CD14-positive monocyte (primary cell): ENCODE measurements at regions not wholly inside any gene's neighbourhood (a gene's known extent, or its start where the extent isn't known, plus 50 kb on each side); places are given as distances from the start of the nearest gene placed in this dataset.
"Not testable (repeated sequence)": the region's sequence is repeated elsewhere in the genome, so short reads cannot be mapped to it uniquely, and the experiment has no call there.

Source experiments
- DNase-seq, 3 donors: peaks; one replicate each; pipeline ENCODE4 v3.0.0-alpha.2; 2011 to 2022
- H2AFZ ChIP-seq: 2 replicates; pipeline ENCODE4 v1.6.0; 2012; ENCODE audit warnings: mild to moderate bottlenecking, low read depth, low read length, inconsistent platforms; ENCODE audit not compliant: insufficient read depth, poor library complexity, severe bottlenecking
- H3K27ac ChIP-seq, 2 donors: 1 replicate in 1 of 2; 2 replicates in 1 of 2; pipeline ENCODE4 v1.5.1; 2012 to 2013; ENCODE audit warnings: low read length in 2 of 2, control low read depth in 1 of 2, inconsistent platforms in 1 of 2, low read depth in 1 of 2, mild to moderate bottlenecking in 1 of 2
- H3K27me3 ChIP-seq, 2 donors: one replicate each; pipeline versions ENCODE4 v1.6.0 to v1.6.1; 2011 to 2013; ENCODE audit warnings: low read length in 2 of 2; ENCODE audit not compliant: control insufficient read depth in 2 of 2, insufficient read depth in 2 of 2
- H3K36me3 ChIP-seq, 2 donors: replicated peaks in 1 of 2; 1 replicate in 1 of 2; 2 replicates in 1 of 2; pipeline versions ENCODE4 v1.5.1 to v1.6.1; 2012 to 2013; ENCODE audit warnings: low read length in 2 of 2, control low read depth in 1 of 2, inconsistent platforms in 1 of 2, mild to moderate bottlenecking in 1 of 2; ENCODE audit not compliant: insufficient read depth in 2 of 2, control insufficient read depth in 1 of 2
- H3K4me1 ChIP-seq, 2 donors: 1 replicate in 1 of 2; 2 replicates in 1 of 2; pipeline versions ENCODE4 v1.5.1 to v1.6.1; 2012 to 2013; ENCODE audit warnings: low read length in 2 of 2, control low read depth in 1 of 2, inconsistent platforms in 1 of 2, mild to moderate bottlenecking in 1 of 2, moderate library complexity in 1 of 2; ENCODE audit not compliant: insufficient read depth in 2 of 2, control insufficient read depth in 1 of 2
- H3K4me2 ChIP-seq: replicated peaks from 2 replicates; pipeline ENCODE3; 2012; ENCODE audit warnings: low read length, moderate library complexity, mild to moderate bottlenecking; ENCODE audit not compliant: poor library complexity, severe bottlenecking; ENCODE audit errors: extremely low read depth
- H3K4me3 ChIP-seq, 3 experiments: fragments of 200-600 bp in 1 of 3; sonication (generic) in 1 of 3; replicated peaks in 1 of 3; 1 replicate in 2 of 3; 2 replicates in 1 of 3; pipeline ENCODE4 v1.5.1; 2011 to 2013; ENCODE audit warnings: low read length in 3 of 3, mild to moderate bottlenecking in 3 of 3, control low read depth in 2 of 3, low read depth in 2 of 3, inconsistent platforms in 1 of 3, moderate library complexity in 1 of 3
- H3K79me2 ChIP-seq: 2 replicates; pipeline ENCODE4 v1.6.0; 2012; ENCODE audit warnings: mild to moderate bottlenecking, control low read depth, inconsistent platforms, low read length, moderate library complexity; ENCODE audit not compliant: insufficient read depth
- H3K9ac ChIP-seq: 2 replicates; pipeline ENCODE4 v1.6.0; 2017; ENCODE audit warnings: low read length, mild to moderate bottlenecking; ENCODE audit not compliant: insufficient read depth, poor library complexity, severe bottlenecking
- H3K9me3 ChIP-seq, 2 donors: replicated peaks in 1 of 2; 1 replicate in 1 of 2; 2 replicates in 1 of 2; pipeline versions ENCODE4 v1.5.1 to v1.6.1; 2012 to 2013; ENCODE audit warnings: low read length in 2 of 2, control low read depth in 1 of 2; ENCODE audit not compliant: control insufficient read depth in 1 of 2, insufficient read depth in 1 of 2
- H4K20me1 ChIP-seq: 2 replicates; pipeline ENCODE4 v1.6.0; 2012; ENCODE audit warnings: mild to moderate bottlenecking, low read length, control low read depth, moderate library complexity; ENCODE audit not compliant: insufficient read depth
- H3K27ac Mint-ChIP-seq, 7 donors: one replicate each; pipeline ENCODE4 v1.8.0; 2020; ENCODE audit warnings: mild to moderate bottlenecking in 7 of 7, mixed read lengths in 7 of 7, moderate library complexity in 6 of 7, inconsistent platforms in 2 of 7
- H3K27me3 Mint-ChIP-seq, 3 donors: one replicate each; pipeline ENCODE4 v1.8.0; 2021 to 2022; ENCODE audit warnings: low read depth in 3 of 3, mild to moderate bottlenecking in 3 of 3, mixed read lengths in 3 of 3, moderate library complexity in 3 of 3, inconsistent platforms in 1 of 3
- H3K36me3 Mint-ChIP-seq, 2 donors: one replicate each; pipeline ENCODE4 v1.8.0; 2020; ENCODE audit warnings: mixed read lengths in 2 of 2, inconsistent platforms in 1 of 2, mild to moderate bottlenecking in 1 of 2
- H3K4me1 Mint-ChIP-seq: one replicate; pipeline ENCODE4 v1.8.0; 2020; ENCODE audit warnings: mild to moderate bottlenecking, mixed read lengths
- H3K4me3 Mint-ChIP-seq, 2 donors: one replicate each; pipeline ENCODE4 v1.8.0; 2020; ENCODE audit warnings: mild to moderate bottlenecking in 2 of 2, mixed read lengths in 2 of 2, moderate library complexity in 1 of 2
- H3K9me3 Mint-ChIP-seq, 7 donors: one replicate each; pipeline ENCODE4 v1.8.0; 2020 to 2022; ENCODE audit warnings: mixed read lengths in 7 of 7, mild to moderate bottlenecking in 6 of 7, moderate library complexity in 6 of 7, inconsistent platforms in 2 of 7
- WGBS: methylation state at CpG from one replicate; pipeline ENCODE4 v1.1.5; 2013; ENCODE audit warnings: missing lambda C conversion rate; ENCODE audit not compliant: insufficient coverage; 5-methylcytosine and 5-hydroxymethylcytosine counted together
- intact Hi-C, 2 donors: fragments of 100-400 bp; cut with micrococcal nuclease; formaldehyde crosslinking; loops; one replicate each; pipeline versions ENCODE4 v1.15.0 to v1.15.1; 2023
- TF ChIP-seq, protein P1 (sequence below): fragments of 200-600 bp; IDR thresholded peaks from one replicate; pipeline ENCODE4 v1.8.0; 2022; ENCODE audit warnings: antibody characterized with exemption, mild to moderate bottlenecking

DNA sequence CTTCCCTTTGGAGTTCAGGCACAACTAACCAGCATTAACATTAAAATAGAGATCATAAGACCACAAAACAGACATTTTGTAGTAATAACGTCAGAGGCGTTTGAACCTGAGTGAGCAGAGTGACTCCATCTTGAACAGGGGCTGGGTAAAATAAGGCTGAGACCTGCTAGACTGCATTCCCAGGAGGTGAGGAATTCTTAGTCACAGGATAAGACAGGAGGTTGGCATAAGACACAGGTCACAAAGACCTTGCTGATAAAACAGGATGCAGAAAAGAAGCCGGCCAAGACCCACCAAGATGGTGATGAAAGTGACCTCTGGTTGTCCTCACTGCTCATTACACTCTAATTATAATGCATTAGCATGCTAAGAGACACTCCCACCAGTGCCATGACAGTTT lies 493.2 kb upstream of the AUTS2 start:
- Histone ChIP-seq H3K36me3 (no peaks in the 10 kb centered on the region), H3K4me1 (no peaks in the 10 kb centered on the region), H3K79me2 (no peaks in the 10 kb centered on the region), H3K27me3 (no peaks in the 10 kb centered on the region), H3K27ac (no peak overlapping the region), H3K9me3 (peaks cover 4 to 23% of the 10 kb centered on the region in 2 donors), H2AFZ (no peak overlapping the region), H3K4me3 (no peak overlapping the region), H4K20me1 (no peaks in the 10 kb centered on the region), H3K9ac (no peak overlapping the region), H3K4me2 (no peak overlapping the region)
- Mint-ChIP-seq H3K27me3 (peaks cover 0 to 3% (median 0%) of the 10 kb centered on the region in 3 donors), H3K4me1 (no peaks in the 10 kb centered on the region), H3K9me3 (peaks cover 4 to 40% (median 9%) of the 10 kb centered on the region in 7 donors), H3K4me3 (no peak overlapping the region), H3K36me3 (no peaks in the 10 kb centered on the region), H3K27ac (no peak overlapping the region)
- TF ChIP-seq, protein P1, sequence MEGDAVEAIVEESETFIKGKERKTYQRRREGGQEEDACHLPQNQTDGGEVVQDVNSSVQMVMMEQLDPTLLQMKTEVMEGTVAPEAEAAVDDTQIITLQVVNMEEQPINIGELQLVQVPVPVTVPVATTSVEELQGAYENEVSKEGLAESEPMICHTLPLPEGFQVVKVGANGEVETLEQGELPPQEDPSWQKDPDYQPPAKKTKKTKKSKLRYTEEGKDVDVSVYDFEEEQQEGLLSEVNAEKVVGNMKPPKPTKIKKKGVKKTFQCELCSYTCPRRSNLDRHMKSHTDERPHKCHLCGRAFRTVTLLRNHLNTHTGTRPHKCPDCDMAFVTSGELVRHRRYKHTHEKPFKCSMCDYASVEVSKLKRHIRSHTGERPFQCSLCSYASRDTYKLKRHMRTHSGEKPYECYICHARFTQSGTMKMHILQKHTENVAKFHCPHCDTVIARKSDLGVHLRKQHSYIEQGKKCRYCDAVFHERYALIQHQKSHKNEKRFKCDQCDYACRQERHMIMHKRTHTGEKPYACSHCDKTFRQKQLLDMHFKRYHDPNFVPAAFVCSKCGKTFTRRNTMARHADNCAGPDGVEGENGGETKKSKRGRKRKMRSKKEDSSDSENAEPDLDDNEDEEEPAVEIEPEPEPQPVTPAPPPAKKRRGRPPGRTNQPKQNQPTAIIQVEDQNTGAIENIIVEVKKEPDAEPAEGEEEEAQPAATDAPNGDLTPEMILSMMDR, result no peak
- WGBS, result 100% methylated on average over 1 of the region's 3 CpGs
- DNase-seq, result no peak
- intact Hi-C loops, result no loop called here

DNA sequence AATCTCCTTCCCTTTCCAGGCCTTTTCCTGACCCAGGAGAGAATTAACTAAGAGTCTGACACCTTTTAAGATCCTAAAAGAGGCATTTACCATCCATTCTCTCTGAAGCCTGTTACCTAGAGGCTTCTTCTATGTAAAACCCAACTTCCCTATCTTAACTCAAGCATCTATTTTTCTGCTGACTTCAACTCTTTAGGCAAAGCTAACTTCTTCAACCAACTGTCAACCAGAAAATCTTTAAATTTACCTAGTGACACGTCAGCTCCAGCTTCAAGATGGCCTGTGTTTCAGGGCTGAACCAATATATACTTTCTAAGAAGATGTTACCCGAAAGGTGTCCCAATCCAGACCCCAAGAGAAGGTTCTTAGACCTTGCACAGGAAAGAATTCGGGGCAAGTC lies 492.3 kb upstream of the AUTS2 start:
- no peak overlapping the region for H3K27ac Mint-ChIP-seq
- Histone ChIP-seq H4K20me1 (no peaks in the 10 kb centered on the region), H3K4me2 (no peak overlapping the region), H3K9ac (no peak overlapping the region), H3K27ac (no peak overlapping the region), H3K79me2 (no peaks in the 10 kb centered on the region), H2AFZ (no peak overlapping the region), H3K4me1 (no peaks in the 10 kb centered on the region), H3K9me3 (peaks cover 4 to 29% of the 10 kb centered on the region in 2 donors), H3K36me3 (no peaks in the 10 kb centered on the region), H3K27me3 (no peaks in the 10 kb centered on the region), H3K4me3 (no peak overlapping the region)
- no peak overlapping the region for H3K4me3 Mint-ChIP-seq
- H3K36me3 Mint-ChIP-seq, result no peaks in the 10 kb centered on the region
- intact Hi-C loops, result no loop called here
- TF ChIP-seq, protein P1, result no peak
- peaks cover 0 to 3% (median 0%) of the 10 kb centered on the region in 3 donors for H3K27me3 Mint-ChIP-seq
- H3K9me3 Mint-ChIP-seq, result peaks cover 6 to 41% (median 15%) of the 10 kb centered on the region in 7 donors
- no peaks in the 10 kb centered on the region for H3K4me1 Mint-ChIP-seq
- 100% methylated on average over 1 of the region's 3 CpGs for WGBS
- DNase-seq, result no peak

DNA sequence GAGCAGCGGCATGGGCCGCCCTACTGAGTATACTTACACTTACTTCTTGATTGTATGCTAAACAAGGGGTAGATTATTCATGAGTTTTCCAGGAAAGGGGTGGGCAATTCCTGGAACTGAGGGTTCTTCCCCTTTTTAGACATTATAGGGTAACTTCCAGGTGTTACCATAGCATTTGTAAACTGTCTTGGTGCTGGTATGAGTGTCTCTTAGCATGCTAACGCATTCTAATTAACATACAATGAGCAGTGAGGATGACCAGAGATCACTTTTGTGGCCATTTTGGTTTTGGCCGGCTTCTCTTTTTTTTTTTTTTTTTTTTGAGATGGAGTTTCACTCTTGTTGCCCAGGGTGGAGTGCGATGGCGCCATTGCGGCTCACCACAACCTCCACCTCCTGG lies 491.8 kb upstream of the AUTS2 start:
- intact Hi-C loops, H3K27me3 Mint-ChIP-seq, H3K4me3 ChIP-seq, H3K9ac ChIP-seq, H3K4me3 Mint-ChIP-seq, H3K27me3 ChIP-seq, H3K79me2 ChIP-seq, DNase-seq, H3K36me3 ChIP-seq, H4K20me1 ChIP-seq, H3K4me2 ChIP-seq, H3K27ac ChIP-seq, H3K4me1 Mint-ChIP-seq, H3K36me3 Mint-ChIP-seq, H3K4me1 ChIP-seq, H2AFZ ChIP-seq, H3K27ac Mint-ChIP-seq: not testable (repeated sequence)
- H3K9me3 ChIP-seq, result peaks cover 4 to 29% of the 10 kb centered on the region in 2 donors
- peaks cover 6 to 41% (median 15%) of the 10 kb centered on the region in 7 donors for H3K9me3 Mint-ChIP-seq
- no CpG with 5 or more reads among the region's 7 CpGs for WGBS
